Peyer's patch (tissue), 4 donors: ENCODE measurements at regions not wholly inside any gene's neighbourhood (a gene's known extent, or its start where the extent isn't known, plus 50 kb on each side); places are given as distances from the start of the nearest gene placed in this dataset.

Source experiments
- DNase-seq, 3 donors: peaks; one replicate each; pipeline ENCODE4 v3.0.0-alpha.2; 2017 to 2019
- H3K27ac ChIP-seq, 4 donors: fragments of 200-600 bp; sonication (generic); one replicate each; pipeline ENCODE4 v1.5.1; 2016 to 2019
- H3K27me3 ChIP-seq, 2 donors: fragments of 200-600 bp; sonication (generic); one replicate each; pipeline ENCODE4 v1.5.1; 2019
- H3K36me3 ChIP-seq, 3 donors: fragments of 200-600 bp; sonication (generic); one replicate each; pipeline ENCODE4 v1.5.1; 2016 to 2019
- H3K4me1 ChIP-seq, 4 donors: fragments of 200-600 bp; sonication (generic); one replicate each; pipeline ENCODE4 v1.5.1; 2016 to 2019
- H3K4me3 ChIP-seq, 4 donors: fragments of 200-600 bp; sonication (generic); 1 replicate in 3 of 4; 2 replicates in 1 of 4; pipeline ENCODE4 v1.5.1; 2016 to 2019; ENCODE audit warnings: mild to moderate bottlenecking in 1 of 4
- H3K9me3 ChIP-seq, 4 donors: fragments of 200-600 bp; sonication (generic); one replicate each; pipeline ENCODE4 v1.5.1; 2016 to 2019; ENCODE audit warnings: mild to moderate bottlenecking in 1 of 4
- POLR2A ChIP-seq, 2 donors: fragments of 450-650 bp; IDR thresholded peaks; one replicate each; pipeline ENCODE4 v1.5.1; 2017; ENCODE audit warnings: antibody characterized with exemption in 2 of 2, mild to moderate bottlenecking in 2 of 2, moderate library complexity in 2 of 2
- TF ChIP-seq, protein P1 (sequence below), 6 experiments: fragments of 450-650 bp in 4 of 6; fragments of 200-600 bp in 2 of 6; sonication (generic) in 1 of 6; IDR thresholded peaks; one replicate each; pipeline ENCODE4 v1.5.1; 2017 to 2019; ENCODE audit warnings: antibody characterized with exemption in 6 of 6, mild to moderate bottlenecking in 3 of 6, moderate library complexity in 1 of 6

DNA sequence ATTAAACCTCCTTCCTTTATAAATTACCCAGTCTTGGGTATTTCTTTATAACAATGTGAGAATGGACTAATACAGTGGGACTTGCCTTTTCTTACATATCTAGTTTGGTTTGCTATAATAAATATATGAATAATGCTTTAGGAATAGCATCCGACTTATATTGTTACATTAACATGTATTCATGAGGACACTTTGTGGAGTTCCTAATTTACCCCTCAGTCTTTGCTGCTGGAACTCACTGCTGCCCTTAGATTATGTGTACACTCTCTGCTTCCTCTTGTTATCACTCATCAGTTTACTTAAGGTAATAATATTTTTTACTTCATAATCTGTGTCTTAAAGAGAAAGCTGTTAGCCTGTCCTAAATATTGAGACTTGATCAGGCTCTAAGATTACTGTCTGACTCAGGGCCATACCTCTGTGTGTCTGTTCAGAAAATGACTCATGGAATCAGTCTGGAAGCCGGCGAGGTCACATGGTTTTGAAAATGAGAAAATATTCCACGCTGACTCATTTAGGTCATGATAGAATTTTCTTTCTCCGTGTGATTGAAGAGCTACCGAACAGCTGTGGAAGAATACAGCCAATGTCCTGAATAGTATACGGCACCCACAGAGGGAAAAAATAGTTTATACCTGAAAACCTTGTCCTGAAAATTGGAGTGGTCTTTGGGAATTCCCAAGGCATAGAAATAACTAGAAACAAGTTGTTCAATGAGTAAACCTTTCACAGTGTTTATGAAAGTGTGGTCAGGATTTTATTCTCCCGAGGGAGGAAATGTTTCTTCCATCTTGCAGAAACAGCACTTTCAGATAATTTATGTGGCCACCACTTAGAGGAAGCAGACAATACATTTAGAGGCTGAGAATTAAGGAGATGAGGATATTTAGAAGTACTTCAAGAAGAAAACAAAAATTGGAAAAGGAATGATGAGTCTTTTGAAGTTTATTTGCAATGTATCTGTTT is 156.4 kb downstream of the DSEL start:
- TF ChIP-seq, protein P1, sequence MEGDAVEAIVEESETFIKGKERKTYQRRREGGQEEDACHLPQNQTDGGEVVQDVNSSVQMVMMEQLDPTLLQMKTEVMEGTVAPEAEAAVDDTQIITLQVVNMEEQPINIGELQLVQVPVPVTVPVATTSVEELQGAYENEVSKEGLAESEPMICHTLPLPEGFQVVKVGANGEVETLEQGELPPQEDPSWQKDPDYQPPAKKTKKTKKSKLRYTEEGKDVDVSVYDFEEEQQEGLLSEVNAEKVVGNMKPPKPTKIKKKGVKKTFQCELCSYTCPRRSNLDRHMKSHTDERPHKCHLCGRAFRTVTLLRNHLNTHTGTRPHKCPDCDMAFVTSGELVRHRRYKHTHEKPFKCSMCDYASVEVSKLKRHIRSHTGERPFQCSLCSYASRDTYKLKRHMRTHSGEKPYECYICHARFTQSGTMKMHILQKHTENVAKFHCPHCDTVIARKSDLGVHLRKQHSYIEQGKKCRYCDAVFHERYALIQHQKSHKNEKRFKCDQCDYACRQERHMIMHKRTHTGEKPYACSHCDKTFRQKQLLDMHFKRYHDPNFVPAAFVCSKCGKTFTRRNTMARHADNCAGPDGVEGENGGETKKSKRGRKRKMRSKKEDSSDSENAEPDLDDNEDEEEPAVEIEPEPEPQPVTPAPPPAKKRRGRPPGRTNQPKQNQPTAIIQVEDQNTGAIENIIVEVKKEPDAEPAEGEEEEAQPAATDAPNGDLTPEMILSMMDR (IDR thresholded peaks at IDR 0.05): no peak
- TF ChIP-seq POLR2A (IDR thresholded peaks at IDR 0.05): no peak
- no peaks in the 10 kb centered on the region for H3K27me3 ChIP-seq
- H3K36me3 ChIP-seq: no peaks in the 10 kb centered on the region
- no peaks in the 10 kb centered on the region for H3K4me1 ChIP-seq
- no peaks in the 10 kb centered on the region for H3K9me3 ChIP-seq
- H3K27ac ChIP-seq: peak overlapping the region in 2 of 4 donors; percentile 8 to 36
- peak in 1 of 3 donors; percentile 54 for DNase-seq
- H3K4me3 ChIP-seq: no peak overlapping the region

DNA sequence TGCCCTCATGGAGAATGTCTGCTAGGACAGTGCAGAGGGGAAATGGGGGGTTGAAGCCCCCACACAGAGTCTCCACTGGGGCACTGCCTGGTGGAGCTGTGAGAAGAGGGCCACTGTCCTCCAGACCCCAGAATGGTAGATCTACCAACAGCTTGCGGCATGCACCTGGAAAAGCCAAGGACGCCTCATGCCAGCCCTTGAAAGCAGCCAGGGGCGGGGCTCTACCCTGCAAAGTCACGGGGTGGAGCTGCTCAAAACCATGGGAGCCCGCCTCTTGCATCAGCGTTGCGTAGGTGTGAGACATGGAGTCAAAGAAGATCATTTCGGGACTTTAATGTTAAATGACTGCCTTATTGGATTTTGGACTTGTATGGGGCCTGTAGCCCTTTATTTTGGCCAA is 157.6 kb downstream of the DSEL start:
- Histone ChIP-seq H3K27me3 (no peaks in the 10 kb centered on the region), H3K4me1 (no peaks in the 10 kb centered on the region)

DNA sequence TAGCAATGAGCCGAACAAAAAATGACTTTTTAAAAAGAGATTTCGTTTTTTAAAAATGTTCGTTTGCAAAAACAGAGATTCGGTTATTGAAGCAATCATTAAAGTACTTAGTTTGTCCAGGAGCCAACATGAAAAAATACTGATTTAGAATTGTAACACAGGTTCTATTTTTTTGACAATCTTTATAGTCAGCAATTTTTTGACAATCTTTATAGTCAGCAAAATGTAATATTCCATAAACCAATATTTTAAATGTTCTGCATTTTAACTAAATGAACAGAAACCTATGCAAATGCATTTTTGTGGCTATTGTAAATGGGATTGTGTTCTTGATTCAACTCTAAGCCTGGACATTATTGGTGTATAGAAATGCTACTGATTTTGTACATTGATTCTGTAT is 161.8 kb downstream of the DSEL start:
- Histone ChIP-seq H3K27me3 (no peaks in the 10 kb centered on the region), H3K27ac (no peak overlapping the region), H3K4me1 (no peaks in the 10 kb centered on the region), H3K9me3 (no peaks in the 10 kb centered on the region), H3K4me3 (no peak overlapping the region), H3K36me3 (no peaks in the 10 kb centered on the region)
- no peak for DNase-seq
- TF ChIP-seq, protein P1 (IDR thresholded peaks at IDR 0.05): no peak
- TF ChIP-seq POLR2A (IDR thresholded peaks at IDR 0.05): no peak

More for the DNA sequence above, 157.6 kb downstream of the DSEL start:
- no peak for DNase-seq
- Histone ChIP-seq H3K4me3 (no peak overlapping the region), H3K9me3 (no peaks in the 10 kb centered on the region), H3K27ac (no peak overlapping the region), H3K36me3 (no peaks in the 10 kb centered on the region)
- TF ChIP-seq POLR2A (IDR thresholded peaks at IDR 0.05): no peak
- TF ChIP-seq, protein P1 (IDR thresholded peaks at IDR 0.05): no peak

DNA sequence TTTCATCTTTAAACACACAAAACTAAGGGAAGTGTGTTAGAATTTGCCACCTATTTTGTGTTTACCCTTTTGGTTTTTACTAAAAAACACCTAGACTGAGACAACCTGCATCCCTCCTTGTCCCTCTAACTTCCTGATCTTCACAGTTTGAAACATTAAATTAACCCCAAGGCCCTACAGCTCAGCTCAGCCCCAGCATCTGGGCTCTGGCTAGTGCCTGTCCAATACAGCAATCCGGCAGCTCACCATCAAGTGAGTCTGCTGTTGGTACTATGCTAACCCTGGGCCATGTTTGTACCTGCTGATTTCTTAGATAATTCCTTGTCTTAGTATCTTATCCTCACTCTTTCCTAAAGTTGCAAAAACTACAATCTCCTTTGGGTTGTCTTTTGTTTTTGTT is 162.4 kb downstream of the DSEL start:
- DNase-seq: no peak
- H3K4me3 ChIP-seq: no peak overlapping the region
- no peak overlapping the region for H3K27ac ChIP-seq
- no peaks in the 10 kb centered on the region for H3K36me3 ChIP-seq
- TF ChIP-seq POLR2A (IDR thresholded peaks at IDR 0.05): no peak
- TF ChIP-seq, protein P1 (IDR thresholded peaks at IDR 0.05): no peak
- no peaks in the 10 kb centered on the region for H3K9me3 ChIP-seq
- H3K27me3 ChIP-seq: no peaks in the 10 kb centered on the region
- H3K4me1 ChIP-seq: no peaks in the 10 kb centered on the region

DNA sequence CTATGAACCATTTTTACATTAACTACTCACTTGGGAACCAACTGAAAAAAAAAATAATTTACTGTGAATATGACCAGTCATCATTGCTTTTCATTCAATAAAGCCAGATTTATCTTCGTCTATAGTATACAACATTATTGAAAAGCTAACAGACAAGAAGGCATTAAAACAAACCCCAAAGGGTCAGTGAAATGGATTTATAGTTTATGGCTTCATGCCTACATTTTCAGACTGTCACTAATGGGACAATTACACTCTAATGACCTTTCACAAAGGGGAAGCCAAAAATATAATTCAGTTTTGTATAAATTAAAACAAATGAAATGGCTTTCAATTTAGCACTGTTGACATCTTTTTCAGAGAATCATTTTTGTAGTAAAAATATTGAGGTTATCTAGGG is 169.1 kb downstream of the DSEL start:
- Histone ChIP-seq H3K27ac (no peak overlapping the region), H3K27me3 (no peaks in the 10 kb centered on the region), H3K36me3 (no peaks in the 10 kb centered on the region), H3K9me3 (no peaks in the 10 kb centered on the region), H3K4me3 (no peak overlapping the region), H3K4me1 (no peaks in the 10 kb centered on the region)
- TF ChIP-seq POLR2A (IDR thresholded peaks at IDR 0.05): no peak
- TF ChIP-seq, protein P1 (IDR thresholded peaks at IDR 0.05): no peak
- DNase-seq: no peak
